ENCODE measurements at regions not wholly inside any gene's neighbourhood (a gene's known extent, or its start where the extent isn't known, plus 50 kb on each side); places are given as distances from the start of the nearest gene placed in this dataset.

DNA sequence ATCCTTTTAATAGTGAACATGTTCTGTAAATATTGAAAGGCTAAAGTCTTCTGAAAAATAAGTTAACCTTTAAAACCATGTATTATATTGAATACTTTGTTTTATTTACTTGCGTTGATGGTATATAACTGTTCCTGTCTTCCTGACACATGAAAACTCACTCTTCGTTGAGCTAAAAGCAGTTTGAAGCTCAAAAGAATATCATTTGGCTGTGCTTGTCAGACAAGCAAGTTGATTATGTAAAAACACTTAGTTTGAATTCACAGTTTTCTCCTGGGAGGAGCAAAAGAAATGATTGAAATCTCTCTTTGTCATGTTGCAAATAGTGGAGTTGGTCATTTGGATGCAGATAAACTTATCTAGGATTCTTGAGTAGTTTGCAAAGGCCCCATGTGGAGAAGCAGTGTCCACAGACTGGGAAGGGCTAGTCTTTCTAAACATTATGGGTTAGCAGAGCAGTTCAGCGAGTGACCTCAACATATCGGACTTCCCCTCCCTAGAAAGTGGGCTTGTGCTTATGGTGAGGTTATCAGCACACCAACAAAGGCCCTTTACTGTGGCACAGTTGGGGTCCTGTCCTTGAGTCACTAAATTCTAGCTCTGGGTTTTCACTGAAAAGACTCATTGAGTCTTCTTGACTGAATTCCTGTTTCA, 290.4 kb downstream of the CSNK1G3 start:
- H3K9me3 ChIP-seq (replicated peaks; ENCODE audit: control insufficient read depth, insufficient read depth, low read length): no peaks in the 10 kb centered on the region
- H3K79me2 ChIP-seq (ENCODE audit: control insufficient read depth, insufficient read depth, low read length): no peaks in the 10 kb centered on the region
- H3K4me1 ChIP-seq (ENCODE audit: control insufficient read depth, extremely low read depth, insufficient read depth, low read length): no peaks in the 10 kb centered on the region
- H3K4me2 ChIP-seq (ENCODE audit: insufficient read depth, low read length): no peak overlapping the region
- no TSS peak for BruUV-seq (replicated peaks)
- ChIA-PET CTCF (no interaction called here), POLR2A (no interaction called here)
- H4K20me1 ChIP-seq (replicated peaks; ENCODE audit: control insufficient read depth, extremely low read depth, insufficient read depth, low read length): no peaks in the 10 kb centered on the region
- no peak overlapping the region for H3K27ac ChIP-seq (ENCODE audit: insufficient read depth, low read depth, low read length)
- no peak overlapping the region for H3K4me3 ChIP-seq (replicated peaks in 1 of 3; ENCODE audit: insufficient read depth in 1 of 3, low read depth in 1 of 3, low read length in 3 of 3)
- intact Hi-C loops (cut with micrococcal nuclease) (no loop called here), dilution Hi-C loops (cut with MboI; ENCODE audit: extremely low pct_ligation_motif_present, low sequenced_read_pairs) (no loop called here)
- H3K36me3 ChIP-seq (ENCODE audit: control insufficient read depth in 2 of 2, extremely low read depth in 1 of 2, insufficient read depth in 2 of 2, low read length in 2 of 2): no peaks in the 10 kb centered on the region
- no peak for FAIRE-seq
- TF ChIP-seq FOS (IDR thresholded peaks at IDR 0.05; ENCODE audit: borderline replicate concordance, insufficient read depth, low read length) (no peak), POLR2A (IDR thresholded peaks at IDR 0.05; ENCODE audit: low read depth, low read length) (no peak), JUN (IDR thresholded peaks at IDR 0.05; ENCODE audit: borderline replicate concordance, insufficient read depth, insufficient read length, low read depth) (no peak), POLR2AphosphoS5 (IDR thresholded peaks at IDR 0.05; ENCODE audit: insufficient read depth, low read depth, low read length) (no peak), MYC (IDR thresholded peaks at IDR 0.05; ENCODE audit: low read depth, low read length) (no peak), GATA2 (IDR thresholded peaks at IDR 0.05; ENCODE audit: insufficient read depth, insufficient read length, low read depth, low read length) (no peak), EZH2 (IDR thresholded peaks at IDR 0.05; ENCODE audit: borderline replicate concordance, low read depth, low read length, severe bottlenecking) (no peak)
- TF ChIP-seq, protein P1, sequence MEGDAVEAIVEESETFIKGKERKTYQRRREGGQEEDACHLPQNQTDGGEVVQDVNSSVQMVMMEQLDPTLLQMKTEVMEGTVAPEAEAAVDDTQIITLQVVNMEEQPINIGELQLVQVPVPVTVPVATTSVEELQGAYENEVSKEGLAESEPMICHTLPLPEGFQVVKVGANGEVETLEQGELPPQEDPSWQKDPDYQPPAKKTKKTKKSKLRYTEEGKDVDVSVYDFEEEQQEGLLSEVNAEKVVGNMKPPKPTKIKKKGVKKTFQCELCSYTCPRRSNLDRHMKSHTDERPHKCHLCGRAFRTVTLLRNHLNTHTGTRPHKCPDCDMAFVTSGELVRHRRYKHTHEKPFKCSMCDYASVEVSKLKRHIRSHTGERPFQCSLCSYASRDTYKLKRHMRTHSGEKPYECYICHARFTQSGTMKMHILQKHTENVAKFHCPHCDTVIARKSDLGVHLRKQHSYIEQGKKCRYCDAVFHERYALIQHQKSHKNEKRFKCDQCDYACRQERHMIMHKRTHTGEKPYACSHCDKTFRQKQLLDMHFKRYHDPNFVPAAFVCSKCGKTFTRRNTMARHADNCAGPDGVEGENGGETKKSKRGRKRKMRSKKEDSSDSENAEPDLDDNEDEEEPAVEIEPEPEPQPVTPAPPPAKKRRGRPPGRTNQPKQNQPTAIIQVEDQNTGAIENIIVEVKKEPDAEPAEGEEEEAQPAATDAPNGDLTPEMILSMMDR (IDR thresholded peaks at IDR 0.05; ENCODE audit: extremely low read depth in 1 of 2, insufficient read depth in 1 of 2, low read depth in 1 of 2, low read length in 2 of 2): no peak
- TF ChIP-seq, protein P2, sequence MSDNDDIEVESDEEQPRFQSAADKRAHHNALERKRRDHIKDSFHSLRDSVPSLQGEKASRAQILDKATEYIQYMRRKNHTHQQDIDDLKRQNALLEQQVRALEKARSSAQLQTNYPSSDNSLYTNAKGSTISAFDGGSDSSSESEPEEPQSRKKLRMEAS (IDR thresholded peaks at IDR 0.05; ENCODE audit: insufficient read depth, insufficient read length): no peak
- no peak for DNase-seq (ENCODE audit: low read depth, low spot score)
- H3K9ac ChIP-seq (replicated peaks; ENCODE audit: extremely low read depth, insufficient read depth, low read length): no peak overlapping the region
- no peaks in the 10 kb centered on the region for H3K27me3 ChIP-seq (ENCODE audit: control insufficient read depth in 2 of 2, insufficient read depth in 2 of 2, low read length in 2 of 2)
- no peak overlapping the region for H2AFZ ChIP-seq (ENCODE audit: low read depth, low read length)
- H3K9me1 ChIP-seq (replicated peaks; ENCODE audit: control insufficient read depth, extremely low read depth, insufficient read depth, low read length): no peaks in the 10 kb centered on the region

All from endothelial cell of umbilical vein (primary cell).